GM12878 (cell line): ENCODE measurements at regions not wholly inside any gene's neighbourhood (a gene's known extent, or its start where the extent isn't known, plus 50 kb on each side); places are given as distances from the start of the nearest gene placed in this dataset.

Source experiments
- ATAC-seq: fragments of 200-7000 bp; cut with Tn5 transposase; 3 replicates; pipeline ENCODE4 v1.9.1; 2020; ENCODE audit warnings: mild to moderate bottlenecking, moderate library complexity
- BruUV-seq: library from RNA; stranded (reverse); fragments of 400-500 nt; replicated peaks from 2 replicates; lab custom pipeline; 2021; lab: Mats Ljungman, UMichigan
- CTCF ChIA-PET: fragments of 300-600 bp; sonication (Branson Sonifier 250); formaldehyde crosslinking; extraction: SDS; loops from one replicate; lab custom pipeline; 2021; ENCODE audit warnings: inconsistent platforms; lab: Yijun Ruan, JAX
- POLR2A ChIA-PET: fragments of 350-600 bp; formaldehyde crosslinking; extraction: SDS; loops from one replicate; lab custom pipeline; 2021; ENCODE audit warnings: inconsistent platforms; lab: Charles Lee
- RAD21 ChIA-PET: fragments of 300-600 bp; sonication (Branson Sonifier 250); formaldehyde crosslinking; loops from one replicate; lab custom pipeline; 2023; ENCODE audit warnings: antibody characterized with exemption; ENCODE audit not compliant: unreplicated experiment; lab: Charles Lee
- SMC1A ChIA-PET: fragments of 300-600 bp; sonication (Branson Sonifier 250); formaldehyde crosslinking; loops from one replicate; lab custom pipeline; 2023; ENCODE audit not compliant: unreplicated experiment, uncharacterized antibody; lab: Charles Lee
- DNase-seq: peaks from one replicate; pipeline ENCODE4 v3.0.0-alpha.2; 2011; ENCODE audit warnings: low read depth, low spot score
- FAIRE-seq: peaks from 3 replicates; lab custom pipeline; 2011; peaks lifted over from hg19 to GRCh38; lab: Jason Lieb, UNC
- H2AFZ ChIP-seq: 2 replicates; pipeline ENCODE4 v1.6.0; 2011; ENCODE audit warnings: low read depth, low read length, control low read depth; ENCODE audit not compliant: control insufficient read depth
- H3K27ac ChIP-seq: 2 replicates; pipeline ENCODE4 v1.5.1; 2011; ENCODE audit warnings: control low read depth; ENCODE audit not compliant: control insufficient read depth, insufficient read depth
- H3K27me3 ChIP-seq, 2 experiments: replicated peaks in 1 of 2; 2 replicates each; pipeline versions ENCODE4 v1.6.0 to v1.6.1; 2011; ENCODE audit warnings: low read length in 1 of 2; ENCODE audit not compliant: control insufficient read depth in 2 of 2, insufficient read depth in 2 of 2
- H3K36me3 ChIP-seq, 2 experiments: 2 replicates each; pipeline ENCODE4 v1.5.1; 2011; ENCODE audit warnings: low read length in 1 of 2; ENCODE audit not compliant: control insufficient read depth in 2 of 2, insufficient read depth in 2 of 2
- H3K4me1 ChIP-seq: 2 replicates; pipeline ENCODE4 v1.6.1; 2011; ENCODE audit warnings: mild to moderate bottlenecking, low read length, moderate library complexity, mixed read lengths; ENCODE audit not compliant: control insufficient read depth, insufficient read depth
- H3K4me2 ChIP-seq: 2 replicates; pipeline ENCODE4 v1.6.0; 2011; ENCODE audit warnings: control low read depth; ENCODE audit not compliant: control insufficient read depth, insufficient read depth
- H3K4me3 ChIP-seq: fragments of 200-600 bp; sonication (generic); 2 replicates; pipeline ENCODE4 v1.5.1; 2016
- H3K79me2 ChIP-seq: 2 replicates; pipeline ENCODE4 v1.6.0; 2011; ENCODE audit warnings: low read length; ENCODE audit not compliant: control insufficient read depth, insufficient read depth
- H3K9ac ChIP-seq: 2 replicates; pipeline ENCODE4 v1.8.0; 2011; ENCODE audit warnings: low read length, control low read depth, mixed read lengths; ENCODE audit not compliant: control insufficient read depth, insufficient read depth
- H3K9me3 ChIP-seq: replicated peaks from 3 replicates; pipeline ENCODE4 v1.5.1; 2011; ENCODE audit warnings: mild to moderate bottlenecking, low read length; ENCODE audit not compliant: control insufficient read depth, insufficient read depth
- H4K20me1 ChIP-seq: 2 replicates; pipeline ENCODE4 v1.6.0; 2011; ENCODE audit not compliant: control insufficient read depth, insufficient read depth
- EP300 ChIP-seq, 2 experiments: fragments of 150-350 bp in 1 of 2; IDR thresholded peaks; 2 replicates each; pipeline ENCODE4 v1.6.1; 2011 to 2012; ENCODE audit warnings: low read depth in 2 of 2, low read length in 2 of 2, borderline replicate concordance in 1 of 2, improper control_type of control experiment in 1 of 2, inconsistent platforms in 1 of 2; ENCODE audit not compliant: control insufficient read depth in 1 of 2
- HDAC6 ChIP-seq: fragments of 200-600 bp; sonication (generic); IDR thresholded peaks from one replicate; pipeline ENCODE4 v1.8.0; 2017; ENCODE audit warnings: antibody characterized with exemption; ENCODE audit not compliant: unreplicated experiment
- KLF5 ChIP-seq: fragments of 450-650 bp; IDR thresholded peaks from 2 replicates; pipeline ENCODE4 v1.6.1; 2014; ENCODE audit warnings: mild to moderate bottlenecking; ENCODE audit not compliant: partially characterized antibody
- PKNOX1 ChIP-seq: fragments of 450-650 bp; IDR thresholded peaks from 2 replicates; pipeline ENCODE4 v1.6.1; 2016; ENCODE audit warnings: mild to moderate bottlenecking
- SP1 ChIP-seq: IDR thresholded peaks from one replicate; pipeline ENCODE4 v1.6.1; 2011; ENCODE audit warnings: low read depth, low read length
- SUPT20H ChIP-seq: IDR thresholded peaks from 2 replicates; pipeline ENCODE4 v1.6.1; 2011; ENCODE audit warnings: low read depth, mild to moderate bottlenecking, low read length, moderate library complexity, borderline replicate concordance; ENCODE audit not compliant: control insufficient read depth
- TCF12 ChIP-seq: IDR thresholded peaks from 2 replicates; pipeline ENCODE4 v1.6.1; 2011; ENCODE audit warnings: low read depth, mild to moderate bottlenecking, low read length
- TCF7 ChIP-seq: IDR thresholded peaks from 2 replicates; pipeline ENCODE4 v1.6.1; 2014; ENCODE audit warnings: antibody characterized with exemption, borderline replicate concordance
- ZNF207 ChIP-seq: fragments of 450-650 bp; IDR thresholded peaks from 2 replicates; pipeline ENCODE4 v1.6.1; 2014; ENCODE audit warnings: antibody characterized with exemption, mild to moderate bottlenecking, borderline replicate concordance
- ZNF274 ChIP-seq: IDR thresholded peaks from one replicate; pipeline ENCODE4 v1.8.0; 2011; ENCODE audit not compliant: insufficient read length, insufficient read depth
- ZNF592 ChIP-seq: fragments of 450-650 bp; IDR thresholded peaks from 2 replicates; pipeline ENCODE4 v1.6.1; 2017; ENCODE audit warnings: mild to moderate bottlenecking, moderate library complexity
- WGBS: methylation state at CpG from one replicate; pipeline ENCODE4 v1.1.6; 2016; ENCODE audit warnings: low lambda C conversion rate; ENCODE audit not compliant: insufficient replicate concordance, insufficient coverage; ENCODE audit errors: missing lambda C conversion rate; 5-methylcytosine and 5-hydroxymethylcytosine counted together
- in situ Hi-C: fragments of 300-500 bp; cut with MboI; formaldehyde crosslinking; loops from 9 replicates; pipeline ENCODE4 v1.14.3; 2018; ENCODE audit warnings: mixed read lengths
- intact Hi-C: fragments of 100-400 bp; cut with micrococcal nuclease; formaldehyde crosslinking; loops from one replicate; pipeline ENCODE4 v1.14.2; 2022; ENCODE audit not compliant: unreplicated experiment
- TF ChIP-seq, protein P1 (sequence below): fragments of 450-650 bp; IDR thresholded peaks from 2 replicates; pipeline ENCODE4 v1.6.1; 2016; ENCODE audit warnings: mild to moderate bottlenecking
- TF ChIP-seq, protein P2 (sequence below): fragments of 450-650 bp; IDR thresholded peaks from 2 replicates; pipeline ENCODE4 v1.6.1; 2014; ENCODE audit warnings: mild to moderate bottlenecking
- TF ChIP-seq, protein P3 (sequence below): IDR thresholded peaks from 2 replicates; pipeline ENCODE4 v1.6.1; 2012; ENCODE audit warnings: low read depth, low read length, improper control_type of control experiment

- TF ChIP-seq PKNOX1 (no peak), ZNF274 (no peak), ZNF207 (no peak), TCF12 (no peak)
Measured at GRCh38 chr2:219868635-219869034, 241.2 kb downstream of the SLC4A3 start (continued).

- in situ Hi-C loops (no loop called here), intact Hi-C loops (no loop called here)
- ChIA-PET SMC1A (no interaction called here), CTCF (no interaction called here), POLR2A (no interaction called here), RAD21 (no interaction called here)
- DNase-seq (no peak), FAIRE-seq (no peak), ATAC-seq (no peak)
- Histone ChIP-seq H2AFZ (no peak overlapping the region), H3K79me2 (no peaks in the 10 kb centered on the region), H3K4me3 (no peak overlapping the region), H3K36me3 (no peaks in the 10 kb centered on the region), H3K27me3 (no peaks in the 10 kb centered on the region; a peak in 1 of 4 replicates), H3K4me1 (no peaks in the 10 kb centered on the region), H3K9me3 (no peaks in the 10 kb centered on the region), H3K27ac (no peak overlapping the region), H3K4me2 (no peak overlapping the region), H4K20me1 (no peaks in the 10 kb centered on the region), H3K9ac (no peak overlapping the region)
- no TSS peak for BruUV-seq
- WGBS = 23% methylated on average over 3 of the region's 3 CpGs
- TF ChIP-seq KLF5 = no peak
- TF ChIP-seq SUPT20H = no peak
- TF ChIP-seq ZNF592 = no peak
- TF ChIP-seq HDAC6 = no peak
- TF ChIP-seq, protein P1, sequence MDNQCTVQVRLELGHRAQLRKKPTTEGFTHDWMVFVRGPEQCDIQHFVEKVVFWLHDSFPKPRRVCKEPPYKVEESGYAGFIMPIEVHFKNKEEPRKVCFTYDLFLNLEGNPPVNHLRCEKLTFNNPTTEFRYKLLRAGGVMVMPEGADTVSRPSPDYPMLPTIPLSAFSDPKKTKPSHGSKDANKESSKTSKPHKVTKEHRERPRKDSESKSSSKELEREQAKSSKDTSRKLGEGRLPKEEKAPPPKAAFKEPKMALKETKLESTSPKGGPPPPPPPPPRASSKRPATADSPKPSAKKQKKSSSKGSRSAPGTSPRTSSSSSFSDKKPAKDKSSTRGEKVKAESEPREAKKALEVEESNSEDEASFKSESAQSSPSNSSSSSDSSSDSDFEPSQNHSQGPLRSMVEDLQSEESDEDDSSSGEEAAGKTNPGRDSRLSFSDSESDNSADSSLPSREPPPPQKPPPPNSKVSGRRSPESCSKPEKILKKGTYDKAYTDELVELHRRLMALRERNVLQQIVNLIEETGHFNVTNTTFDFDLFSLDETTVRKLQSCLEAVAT = no peak
- TF ChIP-seq, protein P2, sequence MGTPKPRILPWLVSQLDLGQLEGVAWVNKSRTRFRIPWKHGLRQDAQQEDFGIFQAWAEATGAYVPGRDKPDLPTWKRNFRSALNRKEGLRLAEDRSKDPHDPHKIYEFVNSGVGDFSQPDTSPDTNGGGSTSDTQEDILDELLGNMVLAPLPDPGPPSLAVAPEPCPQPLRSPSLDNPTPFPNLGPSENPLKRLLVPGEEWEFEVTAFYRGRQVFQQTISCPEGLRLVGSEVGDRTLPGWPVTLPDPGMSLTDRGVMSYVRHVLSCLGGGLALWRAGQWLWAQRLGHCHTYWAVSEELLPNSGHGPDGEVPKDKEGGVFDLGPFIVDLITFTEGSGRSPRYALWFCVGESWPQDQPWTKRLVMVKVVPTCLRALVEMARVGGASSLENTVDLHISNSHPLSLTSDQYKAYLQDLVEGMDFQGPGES = no peak
- TF ChIP-seq, protein P3, sequence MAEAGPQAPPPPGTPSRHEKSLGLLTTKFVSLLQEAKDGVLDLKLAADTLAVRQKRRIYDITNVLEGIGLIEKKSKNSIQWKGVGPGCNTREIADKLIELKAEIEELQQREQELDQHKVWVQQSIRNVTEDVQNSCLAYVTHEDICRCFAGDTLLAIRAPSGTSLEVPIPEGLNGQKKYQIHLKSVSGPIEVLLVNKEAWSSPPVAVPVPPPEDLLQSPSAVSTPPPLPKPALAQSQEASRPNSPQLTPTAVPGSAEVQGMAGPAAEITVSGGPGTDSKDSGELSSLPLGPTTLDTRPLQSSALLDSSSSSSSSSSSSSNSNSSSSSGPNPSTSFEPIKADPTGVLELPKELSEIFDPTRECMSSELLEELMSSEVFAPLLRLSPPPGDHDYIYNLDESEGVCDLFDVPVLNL = no peak
- no peak for TF ChIP-seq TCF7
- TF ChIP-seq EP300 (IDR thresholded peaks at IDR 0.05; ENCODE audit: borderline replicate concordance in 1 of 2, control insufficient read depth in 1 of 2, low read depth in 2 of 2, low read length in 2 of 2) = no peak
- TF ChIP-seq SP1 = no peak
Measured at GRCh38 chr2:219870041-219870440, 242.6 kb downstream of the SLC4A3 start.
